OCI-LY7 (cell line): ENCODE measurements at regions not wholly inside any gene's neighbourhood (a gene's known extent, or its start where the extent isn't known, plus 50 kb on each side); places are given as distances from the start of the nearest gene placed in this dataset.

Experiments used
- BruUV-seq: library from RNA; stranded (reverse); fragments of 400-500 nt; replicated peaks from 2 replicates; lab custom pipeline; 2021; lab: Mats Ljungman, UMichigan
- CTCF ChIA-PET: fragments of 300-600 bp; sonication (Branson Sonifier 250); formaldehyde crosslinking; loops from one replicate; lab custom pipeline; 2022; ENCODE audit warnings: antibody characterized with exemption; ENCODE audit not compliant: unreplicated experiment; lab: Charles Lee
- POLR2A ChIA-PET: fragments of 300-600 bp; sonication (Branson Sonifier 250); formaldehyde crosslinking; loops from one replicate; lab custom pipeline; 2022; ENCODE audit warnings: antibody characterized with exemption; lab: Charles Lee
- DNase-seq: peaks from one replicate; pipeline ENCODE4 v3.0.0-alpha.2; 2015; ENCODE audit warnings: low spot score
- H2AFZ ChIP-seq: fragments of 200-600 bp; sonication (generic), shearing (Covaris generic); 2 replicates; pipeline ENCODE4 v1.6.1; 2014; ENCODE audit warnings: mild to moderate bottlenecking, antibody characterized with exemption, low read length, moderate library complexity
- H3K27ac ChIP-seq: fragments of 200-600 bp; sonication (generic); 2 replicates; pipeline ENCODE4 v1.5.1; 2014; ENCODE audit warnings: mixed run types, low read depth, mild to moderate bottlenecking, moderate library complexity, low read length, inconsistent platforms; ENCODE audit not compliant: poor library complexity, severe bottlenecking
- H3K36me3 ChIP-seq: fragments of 200-600 bp; sonication (generic); 2 replicates; pipeline ENCODE4 v1.6.1; 2014; ENCODE audit warnings: mild to moderate bottlenecking, antibody characterized with exemption, low read length, moderate library complexity, mixed read lengths; ENCODE audit not compliant: insufficient read depth
- H3K4me1 ChIP-seq: fragments of 200-600 bp; sonication (generic); 2 replicates; pipeline ENCODE4 v1.5.1; 2014; ENCODE audit warnings: mild to moderate bottlenecking, low read length; ENCODE audit not compliant: insufficient read depth, poor library complexity, severe bottlenecking
- H3K4me2 ChIP-seq: fragments of 200-600 bp; sonication (generic); 2 replicates; pipeline ENCODE4 v1.6.1; 2014; ENCODE audit warnings: mild to moderate bottlenecking, low read length
- H3K4me3 ChIP-seq: fragments of 200-600 bp; sonication (generic); 2 replicates; pipeline ENCODE4 v1.5.1; 2014; ENCODE audit warnings: mild to moderate bottlenecking, low read depth, low read length; ENCODE audit not compliant: poor library complexity, severe bottlenecking
- H3K79me2 ChIP-seq: fragments of 200-600 bp; sonication (generic); 2 replicates; pipeline ENCODE4 v1.6.1; 2016; ENCODE audit warnings: low read depth, mild to moderate bottlenecking, low read length, moderate library complexity, mixed read lengths; ENCODE audit not compliant: insufficient read depth
- H3K9me2 ChIP-seq: fragments of 200-600 bp; sonication (generic); 2 replicates; pipeline ENCODE4 v1.6.1; 2016; ENCODE audit warnings: mild to moderate bottlenecking, low read length, mixed read lengths; ENCODE audit not compliant: insufficient read depth
- H3K9me3 ChIP-seq: fragments of 200-600 bp; sonication (generic); 2 replicates; pipeline ENCODE4 v1.6.1; 2014; ENCODE audit warnings: mild to moderate bottlenecking, mixed run types, low read length, mixed read lengths
- H4K20me1 ChIP-seq: fragments of 200-600 bp; sonication (generic); 2 replicates; pipeline ENCODE4 v1.6.1; 2014; ENCODE audit warnings: mild to moderate bottlenecking, antibody characterized with exemption, low read length, moderate library complexity, mixed read lengths; ENCODE audit not compliant: insufficient read depth
- CTCF ChIP-seq: fragments of 200-600 bp; sonication (generic); conservative IDR thresholded peaks from 2 replicates; pipeline ENCODE4 v1.5.1; 2014; ENCODE audit warnings: mild to moderate bottlenecking, antibody characterized with exemption, low read length, moderate library complexity, mixed read lengths
- EZH2phosphoT487 ChIP-seq: fragments of 200-600 bp; sonication (generic); IDR thresholded peaks from 2 replicates; pipeline ENCODE4 v1.6.1; 2018; ENCODE audit warnings: low read depth, borderline replicate concordance, mild to moderate bottlenecking, mixed run types, antibody characterized with exemption, low read length, moderate library complexity, mixed read lengths
- intact Hi-C: fragments of 100-400 bp; cut with micrococcal nuclease; formaldehyde crosslinking; loops from one replicate; pipeline ENCODE4 v1.10.0; 2022; ENCODE audit not compliant: unreplicated experiment

- no peak for DNase-seq
- intact Hi-C loops: no loop called here
These were observed 577.7 kb upstream of the NOVA1 start for GRCh38 chr14:27175489-27175888.

DNA sequence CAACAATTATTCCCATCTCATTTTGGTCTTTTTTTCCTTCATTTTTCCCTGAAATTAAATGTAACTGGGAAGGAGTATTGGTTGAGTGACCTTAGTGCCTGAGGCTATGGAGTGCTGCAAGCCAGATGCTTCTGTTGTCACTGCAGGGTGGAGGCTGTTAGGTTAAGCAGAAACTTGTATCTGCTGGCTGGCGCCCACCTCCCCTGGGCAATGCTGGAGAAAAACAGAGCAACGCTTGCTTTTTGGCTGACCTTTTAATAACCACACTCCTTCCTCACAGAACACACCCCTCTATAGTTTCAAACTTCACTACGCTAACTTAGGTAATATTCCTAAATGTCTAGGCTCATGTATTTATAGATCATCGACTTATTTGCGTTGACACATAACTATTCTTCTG, 583.5 kb upstream of the NOVA1 start:
- ChIA-PET POLR2A (no interaction called here), CTCF (no interaction called here)
- Histone ChIP-seq H3K36me3 (no peaks in the 10 kb centered on the region), H3K4me3 (no peak overlapping the region), H3K4me2 (no peak overlapping the region), H2AFZ (no peak overlapping the region), H3K4me1 (no peaks in the 10 kb centered on the region), H4K20me1 (no peaks in the 10 kb centered on the region), H3K9me3 (0 out of 2 replicates have a peak, but pooled peaks cover 28% of the 10 kb centered on the region), H3K79me2 (no peaks in the 10 kb centered on the region), H3K9me2 (no peaks in the 10 kb centered on the region), H3K27ac (no peak overlapping the region)
- no TSS peak for BruUV-seq
- intact Hi-C loops: no loop called here
- no peak for TF ChIP-seq CTCF
- no peak for DNase-seq

More at GRCh38 chr14:27175489-27175888, 577.7 kb upstream of the NOVA1 start:
- Histone ChIP-seq H3K79me2 (no peaks in the 10 kb centered on the region), H4K20me1 (no peaks in the 10 kb centered on the region), H3K4me3 (no peak overlapping the region), H2AFZ (no peak overlapping the region), H3K9me3 (0 out of 2 replicates have a peak, but pooled peaks cover 20% of the 10 kb centered on the region), H3K4me1 (no peaks in the 10 kb centered on the region), H3K27ac (no peak overlapping the region), H3K36me3 (no peaks in the 10 kb centered on the region), H3K9me2 (no peaks in the 10 kb centered on the region), H3K4me2 (no peak overlapping the region)
- no peak for TF ChIP-seq CTCF
- no peak for TF ChIP-seq EZH2phosphoT487
- BruUV-seq: no TSS peak
- ChIA-PET CTCF (no interaction called here), POLR2A (interaction anchor here (0.6 kb wide), 1 partner anchor 1648 kb away, joined by 6 read pairs; no protein-coding TSS in a partner anchor)

DNA sequence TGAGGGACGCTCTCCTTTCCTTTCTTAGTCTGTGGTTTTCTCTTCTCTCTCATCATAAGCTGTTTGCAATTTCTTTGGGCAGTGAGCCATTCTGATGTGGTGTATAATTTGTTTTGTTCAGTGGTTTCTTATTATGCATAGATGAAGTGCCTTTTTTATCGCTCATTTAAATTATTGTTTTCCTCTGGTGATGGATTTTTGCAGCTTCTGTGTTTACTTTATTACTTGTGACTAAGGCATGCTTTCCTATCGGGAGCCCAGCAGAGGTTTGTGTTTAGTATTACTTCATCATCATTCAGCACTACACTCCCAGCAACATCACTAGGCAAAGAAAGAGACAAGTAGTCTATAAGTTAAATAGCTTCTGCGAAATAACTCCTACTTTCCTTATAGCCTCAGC, 586.6 kb upstream of the NOVA1 start:
- Histone ChIP-seq H3K36me3 (no peaks in the 10 kb centered on the region), H3K9me3 (0 out of 2 replicates have a peak, but pooled peaks cover 26% of the 10 kb centered on the region), H3K4me2 (no peak overlapping the region), H3K27ac (no peak overlapping the region), H2AFZ (no peak overlapping the region), H3K79me2 (no peaks in the 10 kb centered on the region), H4K20me1 (no peaks in the 10 kb centered on the region), H3K4me3 (no peak overlapping the region), H3K4me1 (no peaks in the 10 kb centered on the region), H3K9me2 (no peaks in the 10 kb centered on the region)
- no peak for TF ChIP-seq EZH2phosphoT487
- no peak for TF ChIP-seq CTCF
- ChIA-PET CTCF (no interaction called here), POLR2A (no interaction called here)
- intact Hi-C loops: no loop called here
- BruUV-seq: no TSS peak
- no peak for DNase-seq
